ENCODE measurements at regions not wholly inside any gene's neighbourhood (a gene's known extent, or its start where the extent isn't known, plus 50 kb on each side); places are given as distances from the start of the nearest gene placed in this dataset.

- DNase-seq: no peak
Observed at GRCh38 chr12:127642208-127642607, 624.8 kb upstream of the TMEM132C start.

- DNase-seq: no peak
Observed at GRCh38 chr12:127648321-127648720, 618.6 kb upstream of the TMEM132C start.

DNA sequence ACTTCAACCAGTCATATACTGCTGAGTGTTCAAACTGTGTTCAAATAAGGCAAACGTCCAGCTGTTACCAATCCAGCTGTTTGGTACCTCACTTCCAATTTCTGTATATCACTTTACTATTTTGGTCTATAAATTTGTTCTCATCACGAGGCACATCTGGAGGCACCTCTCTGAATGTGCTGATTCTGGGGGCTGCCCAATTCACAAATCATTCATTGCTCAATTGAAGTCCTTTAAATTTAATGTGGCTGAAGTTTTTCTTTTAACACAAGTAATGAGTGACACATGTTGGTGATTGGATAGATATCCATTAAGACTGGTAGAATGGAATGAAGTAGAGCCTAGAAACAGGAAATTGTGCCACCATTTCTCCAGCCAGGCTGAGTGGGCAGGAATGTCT, 617.0 kb upstream of the TMEM132C start:
- DNase-seq: no peak

DNA sequence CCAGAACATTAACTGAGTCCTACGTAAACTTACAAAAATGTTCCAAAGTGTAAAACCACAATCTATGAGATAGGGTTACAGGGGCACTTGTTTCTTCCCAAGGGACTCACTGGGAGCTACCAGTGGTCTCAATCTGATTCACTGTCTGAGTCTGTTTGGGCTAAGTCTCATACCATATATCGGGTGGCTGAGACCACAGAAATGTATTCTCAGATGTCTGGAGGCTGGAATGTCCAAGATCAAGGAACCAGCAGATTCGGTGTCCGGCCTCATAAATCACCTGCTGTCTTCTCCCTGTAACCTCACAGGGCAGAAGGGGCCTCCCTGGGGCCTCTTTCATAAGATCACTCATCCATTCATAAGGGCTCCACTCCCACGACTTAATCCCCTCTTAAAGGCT, 616.3 kb upstream of the TMEM132C start:
- no peak for DNase-seq

GRCh38 chr12:127652281-127652680, 614.7 kb upstream of the TMEM132C start:
- no peak for DNase-seq

DNA sequence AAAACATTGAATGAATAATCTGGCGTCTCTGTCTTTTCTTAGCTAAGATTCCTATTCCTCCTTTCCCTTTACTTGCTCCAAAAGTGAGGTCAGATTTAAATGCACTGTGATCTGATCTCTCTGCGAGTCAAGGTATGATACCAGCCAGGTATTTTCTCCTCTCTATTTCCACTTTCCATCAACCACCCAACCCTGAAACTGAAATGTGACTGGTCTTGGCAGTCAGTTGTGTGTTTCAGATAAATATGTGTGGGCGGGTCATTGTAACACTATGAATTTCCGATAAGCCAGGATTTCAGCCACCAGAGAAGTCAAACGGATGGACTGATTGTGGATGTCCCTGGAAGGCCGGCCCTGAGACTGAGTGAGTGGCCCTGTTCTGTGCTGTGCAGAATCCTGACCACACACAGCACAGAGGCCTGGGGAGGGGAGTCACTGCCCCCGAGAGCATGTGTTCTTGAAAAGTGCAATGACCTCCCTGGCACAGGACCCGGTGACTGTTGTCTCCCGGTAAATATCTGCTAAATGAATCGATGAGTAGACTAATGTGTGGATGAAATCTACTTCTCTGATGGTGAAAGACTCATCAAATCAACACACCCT, 612.5 kb upstream of the TMEM132C start:
- DNase-seq: no peak

DNA sequence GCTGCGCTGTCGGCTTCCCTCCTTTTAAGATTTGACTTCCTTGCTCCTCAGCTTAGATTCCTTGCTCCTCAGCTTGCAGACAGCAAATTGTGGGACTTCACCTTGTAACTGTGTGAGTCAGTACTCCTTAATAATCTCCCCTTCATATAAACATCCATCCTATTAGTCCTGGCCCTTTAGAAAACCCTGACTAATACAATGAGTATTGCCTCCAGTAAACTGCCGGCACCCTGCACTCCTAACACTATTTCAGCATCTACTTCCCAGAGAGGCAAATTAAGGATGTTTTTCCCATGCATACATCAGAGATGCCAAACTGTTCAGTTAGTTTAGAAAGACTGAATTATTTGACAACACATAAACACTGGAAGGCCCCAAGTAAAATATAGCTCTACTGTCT, 611.3 kb upstream of the TMEM132C start:
- DNase-seq: no peak

GRCh38 chr12:127656266-127656665, 610.7 kb upstream of the TMEM132C start:
- no peak for DNase-seq

- no peak for DNase-seq
Observed at GRCh38 chr12:127657036-127657435, 609.9 kb upstream of the TMEM132C start.

DNA sequence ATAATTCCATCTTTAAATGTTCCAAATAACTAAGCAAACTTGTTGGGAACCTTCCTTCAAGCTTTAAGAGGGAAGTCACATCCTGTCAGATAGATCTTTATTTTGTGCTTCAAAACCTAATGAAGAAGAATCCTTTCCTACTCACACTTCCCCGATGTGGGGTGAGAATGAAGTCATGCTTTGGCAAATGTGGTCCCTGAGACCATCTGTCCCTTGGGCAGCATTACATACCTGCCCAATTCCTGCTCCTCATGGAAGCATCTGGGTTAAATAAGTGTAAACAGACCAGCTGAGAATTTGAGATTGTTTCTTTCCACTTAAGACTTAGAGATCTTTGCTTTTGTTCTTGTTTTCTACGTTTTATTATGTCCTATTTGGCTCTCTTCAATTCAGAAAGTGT, 606.0 kb upstream of the TMEM132C start:
- no peak for DNase-seq

DNA sequence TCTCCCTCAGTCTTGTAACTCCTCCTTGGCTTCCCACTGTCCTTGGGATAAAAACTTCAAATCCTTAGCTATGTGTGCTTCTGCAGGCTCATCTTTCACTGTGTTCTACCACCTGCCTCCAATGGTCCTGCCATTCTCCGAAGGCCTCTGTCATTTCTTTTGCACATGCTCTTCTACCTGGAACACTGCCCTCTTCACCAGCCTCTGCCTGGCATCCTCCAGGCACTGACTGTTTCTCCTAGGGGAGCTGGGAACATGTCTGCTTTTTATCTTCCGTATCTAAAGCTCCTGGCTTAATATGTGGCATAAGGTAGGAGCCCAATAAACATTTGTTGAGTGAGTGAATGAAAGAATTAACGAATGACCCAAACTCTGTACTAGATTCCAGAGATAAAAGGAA, 603.3 kb upstream of the TMEM132C start:
- DNase-seq: no peak

DNA sequence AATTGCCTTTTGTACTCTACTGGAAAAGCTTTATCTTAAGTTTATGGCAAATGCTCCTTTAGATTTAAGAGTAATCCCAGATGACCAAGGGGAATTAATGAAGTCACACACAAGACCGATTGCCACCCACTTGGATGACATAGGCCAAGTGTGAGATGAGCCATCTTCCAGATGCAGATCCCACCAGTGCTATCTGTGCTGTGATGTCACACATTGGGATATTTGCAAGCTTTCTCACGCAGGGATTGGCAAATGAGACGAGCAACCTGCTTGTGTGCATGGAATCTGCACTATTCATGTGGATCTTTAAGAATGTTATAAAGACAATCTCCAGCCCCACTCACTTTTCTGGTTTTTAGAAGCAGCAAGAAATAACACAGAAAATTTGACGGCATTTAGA, 602.1 kb upstream of the TMEM132C start:
- DNase-seq: no peak

GRCh38 chr12:127667131-127667685, 599.8 kb upstream of the TMEM132C start:
- DNase-seq: no peak

GRCh38 chr12:127670294-127670693, 596.7 kb upstream of the TMEM132C start:
- no peak for DNase-seq

GRCh38 chr12:127670796-127671195, 596.2 kb upstream of the TMEM132C start:
- no peak for DNase-seq

GRCh38 chr12:127675936-127676335, 591.0 kb upstream of the TMEM132C start:
- DNase-seq: no peak

DNA sequence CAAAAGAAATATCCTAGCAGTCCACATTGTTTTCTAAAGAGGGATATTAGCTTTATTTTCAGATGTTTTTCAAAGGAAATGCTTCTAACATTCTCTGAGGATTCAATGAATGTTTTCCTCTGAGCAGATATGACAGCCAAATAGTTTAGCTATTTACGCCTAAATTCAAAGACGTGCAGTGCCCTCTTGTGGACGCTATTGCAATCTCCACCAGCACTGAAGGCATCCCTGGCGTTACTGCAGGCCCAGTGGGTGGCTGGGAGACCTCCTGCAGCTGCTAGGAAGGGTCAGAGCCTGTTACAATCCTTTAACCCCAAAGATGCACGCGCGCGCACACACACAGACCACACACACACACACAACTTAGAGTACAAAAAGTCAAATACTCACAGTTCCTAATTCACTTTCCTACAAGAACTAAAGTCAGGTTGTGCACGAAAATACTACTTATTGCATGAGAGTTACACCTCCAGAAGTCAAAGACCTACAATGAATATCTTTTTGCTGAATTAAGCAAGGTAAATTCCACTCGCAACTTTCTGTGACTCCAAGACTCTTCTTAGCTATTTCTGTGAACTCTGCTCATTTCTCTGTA, 589.3 kb upstream of the TMEM132C start:
- peak; percentile 71 for DNase-seq

GRCh38 chr12:127678945-127679344, 588.0 kb upstream of the TMEM132C start:
- DNase-seq: no peak

DNA sequence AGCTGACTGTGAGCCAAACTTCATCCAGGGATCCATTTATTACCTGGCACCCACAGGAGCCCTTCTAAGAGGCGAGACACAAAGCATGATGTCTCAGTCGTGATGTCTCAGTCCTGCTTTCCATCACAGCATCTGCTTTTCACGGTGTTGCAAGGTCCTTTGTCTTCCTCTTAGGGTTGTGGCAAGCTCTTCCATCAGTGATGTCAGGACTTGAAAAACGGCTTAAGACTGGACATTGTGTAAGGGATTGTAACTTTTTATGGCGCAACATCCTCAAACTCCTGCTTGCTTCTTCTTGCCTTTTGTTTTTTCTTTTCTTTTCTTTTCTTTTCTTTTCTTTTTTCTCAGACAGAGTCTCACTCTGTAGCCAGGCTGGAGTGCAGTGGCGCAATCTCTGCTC, 586.5 kb upstream of the TMEM132C start:
- no peak for DNase-seq

GRCh38 chr12:127681151-127681754, 585.7 kb upstream of the TMEM132C start:
- DNase-seq: no peak

GRCh38 chr12:127685491-127685890, 581.5 kb upstream of the TMEM132C start:
- no peak for DNase-seq

DNA sequence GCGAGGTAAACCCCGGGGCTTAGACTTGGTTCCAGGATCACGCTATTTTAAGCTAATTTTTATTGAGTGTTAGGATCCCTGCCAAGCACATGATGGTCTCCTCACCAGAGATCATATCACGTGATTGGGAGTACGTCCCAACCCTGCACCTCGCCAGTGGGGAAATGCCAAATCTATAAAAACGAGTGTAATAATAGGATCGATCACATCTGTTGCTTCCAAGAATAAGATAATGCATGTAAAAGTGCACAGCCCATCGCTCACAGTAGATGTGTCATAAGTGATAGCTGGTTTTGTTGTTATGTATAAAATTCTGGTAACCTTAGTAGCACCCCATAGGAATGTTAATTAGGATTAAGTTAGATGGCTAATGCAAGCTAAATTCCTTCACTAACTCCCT, 581.0 kb upstream of the TMEM132C start:
- DNase-seq: no peak

DNA sequence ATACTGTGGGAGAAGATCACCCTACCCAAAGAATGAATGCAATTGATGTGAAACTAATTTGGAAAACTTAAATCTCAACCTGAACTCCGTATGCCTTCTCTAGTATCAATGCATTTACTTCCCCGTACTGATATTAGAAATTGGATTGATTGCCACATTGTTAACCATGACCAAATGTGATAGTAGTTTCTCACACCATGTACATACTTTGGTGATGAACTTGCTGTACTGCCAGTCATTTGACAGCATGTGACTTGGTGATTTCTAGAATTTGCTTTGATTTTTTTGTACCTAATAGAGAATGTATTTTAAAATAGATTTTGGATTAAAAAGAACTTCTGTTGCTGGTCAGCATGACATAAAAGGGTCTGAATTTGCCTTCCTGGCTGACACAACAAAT, 579.8 kb upstream of the TMEM132C start:
- DNase-seq: no peak

- no peak for DNase-seq
Observed at GRCh38 chr12:127688906-127689428, 578.0 kb upstream of the TMEM132C start.
